Muscle of back (tissue), 3 donors: ENCODE measurements at regions not wholly inside any gene's neighbourhood (a gene's known extent, or its start where the extent isn't known, plus 50 kb on each side); places are given as distances from the start of the nearest gene placed in this dataset.

Source experiments
- DNase-seq, 3 donors: peaks; one replicate each; pipeline versions ENCODE4 v3.0.0 to v3.0.0-alpha.2; 2013

DNA sequence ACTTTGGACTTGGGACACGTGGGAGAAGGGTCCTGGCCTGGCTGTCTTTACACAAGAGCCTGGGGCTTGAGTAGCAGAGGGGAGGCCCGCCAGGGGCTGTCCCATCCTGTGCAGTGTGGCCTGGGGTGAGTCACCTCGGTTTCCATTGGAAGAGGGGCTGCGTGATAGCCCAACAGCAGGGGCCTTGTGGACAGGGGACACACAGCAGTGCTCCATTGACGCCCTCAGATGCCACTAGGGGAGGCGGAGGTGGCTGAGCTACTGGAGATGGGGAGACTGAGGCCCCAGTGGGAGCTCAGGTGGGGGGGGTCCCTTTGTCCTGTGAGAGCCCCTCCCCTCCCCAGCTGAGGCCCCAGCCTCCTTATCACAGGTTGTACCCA, 50.0 kb upstream of the RNU6ATAC start:
- DNase-seq, result no peak

DNA sequence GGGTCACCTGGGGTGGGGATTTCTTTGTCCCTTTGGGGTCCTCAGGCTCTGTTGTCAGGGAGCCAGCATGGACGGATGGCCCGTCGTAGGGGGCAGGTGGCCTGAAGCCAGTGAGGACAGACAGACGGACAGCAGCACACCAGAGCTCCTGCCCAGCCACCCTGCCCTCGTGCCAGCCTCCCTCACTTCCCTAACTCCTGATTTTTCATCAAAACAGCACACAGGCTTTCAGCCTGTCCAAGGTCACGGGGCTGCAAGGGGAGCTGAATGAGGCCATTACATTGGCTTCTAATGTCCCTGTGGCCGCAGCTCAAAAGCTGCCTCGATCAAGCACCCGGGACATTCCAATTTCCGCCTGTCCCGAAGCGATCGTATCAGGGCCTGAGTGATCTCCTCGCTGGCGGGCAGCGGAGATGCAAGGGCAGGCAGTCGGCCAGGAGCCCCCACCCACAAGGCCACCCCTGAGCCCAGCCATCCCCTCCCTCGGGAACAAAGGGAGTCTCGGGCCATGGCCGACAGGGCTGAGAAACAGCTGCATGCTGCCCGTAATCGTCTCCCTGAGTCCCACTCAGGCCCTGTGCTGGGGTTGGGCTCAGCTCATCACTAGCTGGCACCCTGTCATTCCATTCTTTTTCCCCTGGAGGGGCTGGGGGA, 50.5 kb upstream of the RNU6ATAC start:
- peak in 1 of 3 donors; percentile 73 for DNase-seq

DNA sequence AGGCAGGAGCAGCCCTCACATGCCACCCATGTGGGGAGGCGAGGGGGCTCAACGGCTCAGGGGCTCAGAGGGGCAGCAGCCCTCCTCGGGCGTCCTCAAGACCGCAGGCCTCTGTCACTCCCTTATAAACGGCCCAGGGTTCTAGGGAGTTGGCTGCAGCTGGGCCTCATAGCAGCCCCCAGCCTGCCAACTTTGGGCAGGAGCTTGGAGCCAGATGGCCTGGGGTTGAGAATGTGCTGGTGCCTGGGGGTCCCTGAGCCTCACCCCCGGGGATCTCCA, 51.0 kb upstream of the RNU6ATAC start:
- no peak for DNase-seq

DNA sequence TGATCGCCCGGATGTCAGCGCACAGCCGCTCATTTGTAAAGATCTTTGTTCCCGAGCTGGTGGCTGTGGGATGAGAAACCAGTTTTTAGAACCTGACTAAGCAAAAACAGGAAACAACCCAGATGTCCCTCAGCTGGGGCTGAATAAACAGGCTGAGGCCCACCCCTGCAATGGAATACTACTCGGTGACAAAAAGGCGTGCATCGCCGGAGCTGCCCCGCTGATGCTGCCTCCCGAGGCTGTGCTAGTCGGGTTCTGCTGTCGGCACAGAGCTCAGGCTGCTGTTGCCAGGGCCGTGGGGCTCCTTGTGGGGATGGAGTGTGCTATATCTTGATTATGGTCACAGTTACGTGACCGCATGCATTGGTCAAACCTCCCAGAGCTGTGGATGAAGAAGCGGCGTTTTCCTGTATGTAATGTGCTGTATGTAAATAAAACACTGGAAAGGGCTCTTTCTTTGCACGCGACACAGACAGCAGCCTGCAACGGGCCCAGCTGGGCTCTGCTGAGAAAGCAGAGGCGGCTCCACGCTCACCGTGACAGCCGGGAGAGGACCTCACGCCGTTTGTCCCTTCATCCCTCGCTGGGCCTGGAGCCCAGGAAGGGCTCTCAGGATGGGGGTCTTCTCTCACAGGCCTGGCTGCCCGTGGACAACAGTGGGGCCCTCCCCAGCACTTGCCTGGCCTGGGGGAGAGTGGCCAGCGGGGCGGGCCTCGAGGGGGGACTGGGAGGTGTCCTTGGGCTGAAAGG, 51.5 kb upstream of the RNU6ATAC start:
- peak; percentile 46 to 81 (median 50) for DNase-seq

DNA sequence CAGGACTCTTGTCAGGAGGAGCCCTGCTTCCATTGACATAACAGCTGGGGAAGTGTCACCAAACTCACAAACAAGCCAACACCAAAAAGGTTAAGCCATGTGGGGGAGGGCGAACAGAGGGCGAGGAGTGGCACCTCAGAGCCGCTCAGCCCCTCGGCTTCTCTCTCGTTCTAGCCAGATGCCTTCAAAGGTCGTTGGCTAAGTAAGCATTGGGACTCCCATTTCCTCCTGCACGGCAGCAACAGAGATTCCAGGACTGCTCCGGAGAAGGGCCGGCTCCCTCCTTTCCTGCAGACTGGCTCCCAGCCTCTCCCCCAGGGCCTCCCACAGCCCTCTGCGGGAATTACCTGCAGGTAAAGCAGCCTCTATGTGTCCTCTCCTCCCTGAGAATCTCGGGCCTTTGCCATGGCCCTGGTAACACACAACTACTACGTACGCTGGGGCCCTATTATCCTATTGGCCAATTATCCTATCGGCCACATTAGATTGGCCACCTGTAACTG, 52.1 kb upstream of the RNU6ATAC start:
- no peak for DNase-seq

DNA sequence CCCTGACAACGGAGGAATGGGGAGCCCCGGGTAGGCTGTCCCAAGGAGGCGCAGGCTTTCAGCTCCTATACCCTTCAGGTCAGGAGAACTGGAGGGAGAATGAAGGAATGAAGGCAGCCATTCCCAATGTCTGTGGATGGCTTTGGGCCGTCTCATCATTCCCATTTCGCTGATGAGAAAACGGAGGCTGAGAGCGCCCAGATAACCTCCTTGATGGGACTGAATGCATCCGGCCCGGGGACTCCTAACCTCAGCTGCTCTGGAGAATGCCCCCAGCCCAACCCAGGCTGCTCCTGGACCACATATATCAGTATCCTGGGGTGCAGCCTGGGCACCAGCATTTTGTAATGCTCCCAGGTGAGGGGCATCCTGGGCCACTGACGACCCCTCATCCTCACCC, 52.6 kb upstream of the RNU6ATAC start:
- no peak for DNase-seq

DNA sequence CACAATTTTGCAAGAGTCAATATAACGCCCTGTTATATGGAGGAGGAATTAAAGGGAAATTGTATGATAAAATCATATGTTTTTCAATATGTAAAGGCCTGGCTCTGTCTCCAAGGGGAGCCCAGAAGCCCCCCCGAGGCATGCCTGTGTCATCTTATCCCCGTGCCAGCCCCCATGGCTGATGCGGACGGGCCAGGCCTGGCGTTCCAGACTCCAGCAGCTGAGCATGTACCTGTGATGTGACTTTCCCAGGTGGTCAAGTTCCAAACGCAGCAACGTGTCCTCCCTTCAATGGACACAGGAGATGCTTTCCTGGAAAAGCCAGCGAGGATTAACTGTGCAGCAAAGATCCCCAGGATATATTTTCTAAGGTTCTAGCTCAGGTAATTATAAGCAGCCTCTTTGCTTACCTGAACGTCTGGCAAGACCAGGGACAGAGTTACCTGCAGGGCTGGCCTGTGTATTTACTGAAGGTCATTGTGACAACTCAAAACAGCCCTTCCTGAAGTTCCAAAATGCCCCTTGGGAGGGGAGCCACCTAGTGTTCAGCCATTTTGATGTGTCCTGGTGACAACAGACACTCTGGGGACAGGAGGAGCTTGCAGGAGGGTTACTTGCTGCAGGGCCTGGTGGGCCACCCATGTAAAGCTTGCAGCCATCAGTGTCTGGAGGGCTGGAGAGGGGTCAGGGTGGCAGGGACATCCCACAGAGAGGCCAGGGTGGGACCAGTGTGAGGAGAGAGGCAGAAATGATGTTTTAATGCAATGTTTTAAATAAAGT, 53.3 kb upstream of the RNU6ATAC start:
- DNase-seq, result no peak

DNA sequence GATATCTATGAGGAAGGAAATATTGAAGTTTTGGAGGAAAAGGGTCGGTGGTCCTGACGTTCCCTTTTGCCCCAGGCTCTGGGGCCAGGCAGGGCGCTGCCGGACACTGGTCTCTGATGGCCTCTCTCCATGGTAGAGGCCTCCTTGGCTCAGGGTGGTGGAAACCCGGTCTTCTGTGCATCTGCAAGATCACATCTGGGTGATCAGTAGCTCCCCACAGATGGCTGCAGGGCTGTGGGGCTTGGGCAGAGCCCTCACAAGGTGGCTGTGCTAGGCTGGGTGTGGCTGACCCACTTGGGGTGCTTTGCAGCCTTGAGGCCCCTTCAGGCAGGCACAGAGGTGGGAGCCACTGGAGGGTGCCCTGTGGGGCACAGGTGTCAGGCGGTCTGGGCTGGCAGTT, 53.9 kb upstream of the RNU6ATAC start:
- no peak for DNase-seq

DNA sequence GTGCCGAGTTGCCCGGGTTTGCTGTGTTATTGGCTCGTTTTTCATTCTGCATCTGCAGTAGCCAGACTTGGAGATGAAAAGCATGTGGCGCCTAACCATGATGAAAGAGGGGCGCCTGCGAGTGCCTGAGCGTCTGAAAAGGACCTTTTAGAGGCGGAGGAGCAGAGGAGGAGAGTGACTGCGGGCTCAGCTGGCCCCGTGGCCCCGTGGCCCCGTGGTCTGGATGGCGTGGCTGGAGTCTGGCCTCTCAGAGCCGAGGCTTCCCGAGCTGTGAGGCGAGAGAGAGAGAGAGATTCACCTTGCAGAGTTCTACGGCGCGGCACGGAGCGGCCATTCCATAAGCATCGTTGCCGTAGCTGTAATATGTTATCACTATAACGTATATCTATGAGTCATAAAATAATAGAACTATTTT, 55.3 kb upstream of the RNU6ATAC start:
- DNase-seq, result no peak

DNA sequence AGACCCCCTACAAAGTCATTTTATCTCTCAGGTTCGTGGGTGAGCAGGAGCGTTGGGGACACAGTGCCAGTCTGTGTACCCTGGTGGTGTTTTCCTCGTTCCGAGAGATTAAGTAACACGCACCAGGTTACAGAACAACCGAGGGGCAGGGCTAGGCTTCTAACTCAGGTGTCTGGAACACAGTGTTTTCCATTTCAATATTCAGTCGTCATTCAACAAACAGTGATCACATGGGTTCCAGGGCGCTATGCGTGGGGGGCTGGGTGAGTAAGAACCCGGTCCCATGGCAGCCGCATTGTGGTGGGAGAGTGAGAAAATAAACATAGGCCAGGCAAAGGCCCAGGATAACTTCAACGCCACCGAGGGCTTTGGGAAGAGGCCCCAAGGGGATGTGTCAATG, 55.9 kb upstream of the RNU6ATAC start:
- DNase-seq, result no peak

DNA sequence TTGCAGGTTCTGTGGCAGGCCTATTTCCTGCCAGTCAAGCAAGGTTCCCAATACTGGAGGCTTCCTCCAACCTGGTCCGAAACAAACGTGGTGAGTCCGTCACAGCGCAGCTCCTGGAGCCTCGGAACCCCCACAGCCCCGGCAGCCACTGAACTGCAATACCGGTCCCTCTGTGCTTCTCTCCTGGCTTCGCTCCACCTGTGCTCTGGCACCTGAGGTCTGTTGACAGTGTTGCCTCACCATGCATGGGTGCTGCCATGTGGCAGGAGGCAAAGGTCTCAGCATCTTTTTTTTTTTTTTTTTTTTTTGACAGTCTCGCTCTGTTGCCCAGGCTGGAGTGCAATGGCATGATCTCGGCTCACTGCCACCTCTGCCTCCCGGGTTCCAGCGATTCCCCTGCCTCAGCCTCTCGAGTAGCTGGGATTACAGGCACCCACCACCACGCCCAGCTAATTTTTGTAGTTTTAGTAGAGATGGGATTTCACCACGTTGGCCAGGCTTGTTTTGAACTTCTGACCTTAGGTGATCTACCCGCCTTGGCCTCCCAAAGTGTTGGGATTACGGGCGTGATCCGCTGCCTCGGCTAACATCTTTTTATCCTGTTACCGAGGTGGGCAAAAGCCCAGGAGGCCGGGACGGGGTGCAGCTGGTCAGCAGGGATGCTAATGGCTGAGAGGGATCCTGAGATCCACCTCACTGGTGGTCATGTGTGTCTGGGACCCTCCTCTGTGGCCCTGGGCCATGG, 57.1 kb upstream of the RNU6ATAC start:
- DNase-seq, result no peak

DNA sequence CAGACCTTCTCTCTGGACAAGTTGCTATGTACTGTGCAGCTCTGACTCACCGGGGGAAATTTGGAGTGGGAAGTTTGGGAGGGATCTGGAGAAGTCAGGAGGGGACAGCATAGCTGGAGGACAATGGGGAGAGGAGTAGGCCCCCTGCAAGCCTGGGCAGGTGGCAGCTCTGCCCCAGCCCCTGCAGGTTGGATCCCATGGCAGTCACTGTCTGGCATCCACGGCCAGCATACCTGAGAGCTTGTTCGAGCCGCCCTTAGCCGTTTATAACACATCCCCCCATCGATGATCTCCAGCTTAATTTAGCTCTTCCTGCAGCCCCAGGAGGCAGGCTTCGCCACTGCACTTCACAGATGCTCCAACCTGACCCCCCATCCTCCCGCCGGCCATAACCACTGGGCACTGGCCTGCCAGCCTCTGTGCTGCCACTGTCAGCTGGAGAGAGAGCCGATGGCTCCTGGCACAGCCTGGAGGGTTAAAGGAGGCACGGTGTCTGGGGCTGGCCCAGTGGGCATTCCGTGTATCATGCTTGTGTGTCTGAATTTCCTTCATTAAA, 57.7 kb upstream of the RNU6ATAC start:
- no peak for DNase-seq

DNA sequence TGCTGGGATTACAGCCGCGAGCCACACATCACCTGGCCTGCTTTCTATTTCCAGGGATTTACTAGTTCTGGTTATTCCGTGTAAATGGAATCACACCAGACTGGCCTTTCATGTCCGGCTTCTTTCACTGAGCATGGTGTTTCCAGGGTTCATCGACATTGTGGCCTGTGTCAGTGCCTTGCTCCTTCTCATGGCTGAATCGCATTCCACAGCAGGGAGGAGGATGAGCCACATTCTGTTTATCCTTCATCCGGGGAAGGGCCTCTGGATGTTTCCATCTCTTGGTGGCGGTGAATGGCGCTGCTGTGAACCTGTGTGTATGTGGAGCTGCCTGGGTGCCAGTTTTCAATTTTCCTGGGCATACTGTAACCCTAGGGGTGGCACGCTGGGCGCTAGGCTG, 58.7 kb upstream of the RNU6ATAC start:
- DNase-seq, result no peak

DNA sequence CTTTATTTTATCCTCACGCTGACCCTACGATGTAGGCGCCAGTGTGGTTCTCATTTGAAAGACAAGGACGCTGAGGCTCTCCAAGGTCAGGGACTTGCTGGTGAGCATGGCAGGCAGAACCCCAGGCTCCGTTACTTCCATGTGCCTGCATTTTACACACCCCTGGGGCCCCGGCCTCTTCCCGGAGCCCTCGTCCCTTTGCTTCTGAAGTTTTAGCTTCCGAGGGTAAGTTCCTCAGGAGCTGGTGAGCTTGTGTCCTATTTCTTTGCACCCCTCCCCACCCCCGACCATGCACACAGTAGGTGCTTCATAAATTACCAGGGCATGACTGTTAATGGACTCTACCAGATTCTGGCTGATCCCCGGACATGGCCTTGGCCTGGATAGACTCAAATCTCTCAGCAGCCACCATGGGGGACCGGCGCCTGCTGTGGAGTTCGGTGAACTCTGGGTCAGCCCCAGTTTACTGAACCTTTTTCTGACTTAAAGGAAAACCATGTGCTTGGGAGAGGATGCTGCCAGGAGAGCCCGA, 59.3 kb upstream of the RNU6ATAC start:
- DNase-seq, result no peak

DNA sequence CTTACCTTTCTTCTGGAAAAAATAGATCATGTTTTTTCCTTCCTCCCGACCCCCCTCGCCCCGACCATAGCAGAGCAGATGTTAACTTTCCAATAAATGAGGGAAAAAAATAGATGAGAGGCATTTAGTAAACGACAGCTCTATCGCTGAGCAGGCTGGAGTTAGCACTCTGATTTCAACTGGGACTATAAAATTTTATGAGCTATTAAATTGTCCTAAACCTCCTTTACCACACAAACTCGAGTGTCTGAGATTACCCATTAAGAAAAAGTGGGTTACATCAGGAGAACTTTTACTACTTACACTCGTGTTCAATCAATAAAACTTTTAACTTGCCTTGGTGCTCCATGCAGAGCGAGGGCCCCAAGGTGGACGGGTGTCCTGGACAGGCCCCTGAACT, 59.8 kb upstream of the RNU6ATAC start:
- DNase-seq, result no peak

DNA sequence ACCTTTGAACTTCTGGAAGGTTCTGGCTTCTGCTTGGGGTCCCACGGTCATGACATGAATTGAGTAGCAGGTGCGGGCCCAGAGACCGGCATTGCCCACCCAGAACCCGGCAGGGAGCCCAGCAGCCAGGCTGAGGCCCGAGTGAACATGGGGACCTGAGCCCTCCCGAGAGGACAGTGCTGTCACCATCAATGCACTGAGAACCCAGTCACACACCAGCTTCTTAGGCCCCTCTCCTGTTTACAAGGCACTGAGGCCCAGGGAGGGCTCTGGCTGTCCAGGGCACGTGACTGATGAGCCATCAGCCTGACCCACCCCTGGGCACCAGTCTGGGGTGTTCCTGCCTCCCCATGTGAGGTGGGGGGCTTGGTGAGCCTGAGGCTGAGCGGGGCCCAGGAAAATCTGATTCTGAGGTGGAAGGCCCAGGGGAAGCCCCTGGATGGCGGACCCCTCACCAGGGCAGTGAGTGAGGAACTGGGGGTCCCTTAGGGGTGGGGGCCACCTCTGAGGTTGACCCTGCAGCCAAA, 60.3 kb upstream of the RNU6ATAC start:
- no peak for DNase-seq

DNA sequence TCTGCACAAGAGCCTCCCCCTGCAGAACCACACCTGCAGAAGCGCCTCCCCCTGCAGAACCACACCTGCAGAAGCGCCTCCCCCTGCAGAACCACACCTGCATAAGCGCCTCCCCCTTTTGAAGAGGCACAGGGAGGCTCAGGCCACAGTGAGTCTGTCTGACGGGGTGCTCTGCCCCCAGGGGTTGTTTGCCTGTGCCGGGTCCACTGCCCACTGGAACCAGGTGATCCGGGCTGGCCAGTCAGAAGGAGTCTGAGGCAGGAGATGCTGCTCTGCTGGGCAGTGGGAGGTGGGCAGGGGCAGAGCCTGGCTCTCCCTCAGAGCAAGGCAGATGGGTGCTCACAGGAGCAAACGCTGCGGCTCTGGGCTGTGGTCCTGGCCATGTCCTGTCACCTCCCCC, 60.8 kb upstream of the RNU6ATAC start:
- DNase-seq, result no peak

DNA sequence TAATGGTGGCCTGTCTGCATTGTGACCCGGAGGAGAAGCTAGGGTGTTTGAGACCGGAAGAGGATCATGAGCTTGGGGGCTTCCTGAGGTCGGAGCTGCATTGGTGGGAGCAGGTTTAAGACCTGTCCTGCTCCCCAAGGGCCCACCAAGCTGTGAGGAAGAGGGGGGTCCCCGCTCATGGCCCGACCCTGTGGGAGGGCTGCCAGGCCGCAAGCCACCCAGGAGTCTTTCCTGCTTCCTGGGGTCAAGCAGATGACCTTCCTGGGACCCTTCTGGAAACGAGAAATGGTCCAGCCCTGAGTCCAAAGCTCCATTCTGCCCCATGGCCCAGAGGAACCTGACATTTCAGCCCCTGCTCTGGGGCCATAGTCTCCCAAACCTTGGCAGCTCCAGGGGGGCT, 61.5 kb upstream of the RNU6ATAC start:
- DNase-seq, result no peak

DNA sequence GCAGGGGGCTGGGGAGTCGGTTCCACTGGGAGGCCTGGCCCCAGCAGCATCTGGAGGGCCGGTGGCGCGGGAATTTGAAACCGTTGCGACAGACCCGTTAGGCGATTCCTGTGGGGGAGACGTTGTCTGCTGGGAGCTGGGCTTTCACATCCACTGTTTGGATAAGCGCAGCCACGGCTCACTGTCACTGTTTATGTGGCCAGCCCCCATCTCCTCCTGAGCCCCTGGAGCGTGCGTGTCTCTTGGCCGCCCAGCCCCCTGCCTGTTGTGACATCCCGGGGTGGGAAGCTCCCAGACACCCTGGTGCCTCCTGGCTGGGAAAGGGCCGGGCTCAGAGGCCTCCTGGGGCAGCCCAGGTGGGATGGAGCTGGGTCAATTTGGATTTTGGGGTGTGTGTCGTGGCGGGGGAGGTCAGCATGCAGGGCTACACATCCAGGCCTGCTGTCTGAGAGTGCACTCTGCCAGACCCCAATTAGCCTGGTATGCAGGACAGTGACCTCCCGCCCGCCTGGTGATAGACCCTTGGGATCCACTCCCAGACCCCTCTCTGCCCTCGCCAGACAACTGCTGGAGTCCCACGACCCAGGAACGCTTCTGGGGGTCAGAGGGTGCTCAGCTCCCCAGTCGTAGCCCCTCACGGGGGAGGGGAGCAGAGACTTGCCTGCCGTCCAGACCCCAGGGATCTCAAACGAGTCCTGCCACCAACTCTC, 62.0 kb upstream of the RNU6ATAC start:
- DNase-seq, result no peak

DNA sequence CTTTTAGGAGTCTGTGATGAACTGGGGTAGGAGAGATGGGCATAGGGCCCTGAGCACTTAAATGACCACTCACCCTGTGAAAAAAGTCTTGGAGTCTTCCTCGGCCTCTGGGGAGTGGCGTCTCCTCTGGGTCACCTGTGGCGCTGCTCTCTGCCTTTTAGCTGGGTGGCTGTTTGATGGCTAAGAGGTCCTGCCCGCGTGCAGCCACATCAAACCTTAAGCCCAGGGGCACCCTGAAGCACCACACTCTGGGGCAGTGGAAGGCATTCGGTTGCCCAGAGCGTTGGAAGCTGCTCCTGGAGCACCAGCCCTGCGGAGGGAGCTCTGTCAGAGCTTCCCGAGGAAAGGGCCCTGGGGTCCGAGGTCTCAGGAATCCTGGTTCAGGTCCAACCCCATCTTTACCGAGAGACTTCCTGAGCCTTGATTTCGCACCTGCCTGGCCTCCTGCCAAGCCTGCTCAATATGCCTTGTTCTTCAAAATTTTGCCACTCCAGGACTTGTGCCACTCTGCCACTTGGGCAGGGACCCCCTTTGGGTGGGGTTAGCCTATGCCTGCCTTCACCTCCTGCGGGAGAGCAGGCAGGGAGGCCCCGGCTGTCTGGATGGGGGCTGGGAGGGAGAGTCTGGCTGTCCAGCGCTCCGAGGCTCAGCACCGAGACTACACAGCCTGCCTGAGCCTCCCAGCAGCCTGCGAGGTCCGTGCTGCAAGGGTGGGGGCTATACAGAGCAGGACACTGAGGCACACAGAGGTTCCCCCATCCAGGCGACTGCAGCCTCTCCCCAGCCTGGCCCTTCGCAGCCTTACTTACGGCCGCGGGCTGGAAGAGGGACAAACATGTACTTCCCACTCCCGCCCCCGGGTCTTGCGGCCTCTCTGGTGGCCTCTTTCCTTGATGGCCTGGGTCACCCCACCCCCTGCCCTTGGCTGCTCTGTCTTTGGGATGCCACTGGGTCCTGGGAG, 63.4 kb upstream of the RNU6ATAC start:
- no peak for DNase-seq
